GM18867 (cell line): ENCODE measurements at regions not wholly inside any gene's neighbourhood (a gene's known extent, or its start where the extent isn't known, plus 50 kb on each side); places are given as distances from the start of the nearest gene placed in this dataset.

ENCODE experiments used
- ATAC-seq: cut with Tn5 transposase; IDR thresholded peaks from one replicate; pipeline ENCODE4 v1.9.1; 2021; ENCODE audit warnings: mild to moderate bottlenecking, moderate library complexity; ENCODE audit not compliant: unreplicated experiment

GRCh38 chr7:25496476-25497368, 268.4 kb upstream of the NPVF start:
- peak; percentile 87 for ATAC-seq

- no peak for ATAC-seq
Measured at GRCh38 chr7:25500393-25500921, 272.2 kb upstream of the NPVF start.

GRCh38 chr7:25503306-25503705, 275.0 kb upstream of the NPVF start:
- ATAC-seq, result no peak

GRCh38 chr7:25512061-25512687, 283.9 kb upstream of the NPVF start:
- no peak for ATAC-seq

GRCh38 chr7:25515633-25516275, 287.5 kb upstream of the NPVF start:
- ATAC-seq, result no peak

- no peak for ATAC-seq
Measured at GRCh38 chr7:25517906-25518305, 289.6 kb upstream of the NPVF start.

- ATAC-seq, result no peak
Measured at GRCh38 chr7:25520017-25520416, 291.7 kb upstream of the NPVF start.

- ATAC-seq, result no peak
Measured at GRCh38 chr7:25520516-25520915, 292.2 kb upstream of the NPVF start.

- ATAC-seq, result no peak
Measured at GRCh38 chr7:25521236-25521635, 292.9 kb upstream of the NPVF start.

GRCh38 chr7:25522727-25523126, 294.4 kb upstream of the NPVF start:
- ATAC-seq, result no peak

- ATAC-seq, result no peak
Measured at GRCh38 chr7:25527665-25528170, 299.4 kb upstream of the NPVF start.

- ATAC-seq, result no peak
Measured at GRCh38 chr7:25529320-25529719, 301.0 kb upstream of the NPVF start.

GRCh38 chr7:25536851-25537250, 308.6 kb upstream of the NPVF start:
- no peak for ATAC-seq

GRCh38 chr7:25537662-25538375, 309.5 kb upstream of the NPVF start:
- no peak for ATAC-seq

GRCh38 chr7:25541094-25541821, 313.0 kb upstream of the NPVF start:
- no peak for ATAC-seq

GRCh38 chr7:25541877-25542276, 313.6 kb upstream of the NPVF start:
- ATAC-seq, result no peak

- no peak for ATAC-seq
Measured at GRCh38 chr7:25543210-25543609, 314.9 kb upstream of the NPVF start.

- no peak for ATAC-seq
Measured at GRCh38 chr7:25543798-25544197, 315.5 kb upstream of the NPVF start.

GRCh38 chr7:25544254-25544653, 316.0 kb upstream of the NPVF start:
- ATAC-seq, result no peak
